Smooth muscle cell (in vitro differentiated cells): ENCODE measurements at regions not wholly inside any gene's neighbourhood (a gene's known extent, or its start where the extent isn't known, plus 50 kb on each side); places are given as distances from the start of the nearest gene placed in this dataset.

Experiments used
- DNase-seq: peaks from one replicate; lab custom pipeline; 2025; ENCODE audit not compliant: unreplicated experiment; lab: John Stamatoyannopoulos, UW
- H2AFZ ChIP-seq: fragments of 200-600 bp; sonication (generic); 2 replicates; pipeline ENCODE4 v1.6.0; 2016; ENCODE audit warnings: antibody characterized with exemption, low read depth, mild to moderate bottlenecking
- H3F3A ChIP-seq: fragments of 200-600 bp; sonication (generic); 2 replicates; pipeline ENCODE4 v1.6.0; 2017; ENCODE audit warnings: antibody characterized with exemption, low read depth
- H3K27ac ChIP-seq: fragments of 200-600 bp; sonication (generic); 2 replicates; pipeline ENCODE4 v1.5.1; 2016; ENCODE audit warnings: low read depth, mild to moderate bottlenecking
- H3K27me3 ChIP-seq: fragments of 200-600 bp; sonication (generic); 2 replicates; pipeline ENCODE4 v1.6.1; 2016; ENCODE audit warnings: low read depth, mild to moderate bottlenecking
- H3K36me3 ChIP-seq: fragments of 200-600 bp; sonication (generic); 2 replicates; pipeline ENCODE4 v1.5.1; 2016; ENCODE audit warnings: low read depth
- H3K4me1 ChIP-seq: fragments of 200-600 bp; sonication (generic); 2 replicates; pipeline ENCODE4 v1.5.1; 2016; ENCODE audit warnings: low read depth
- H3K4me2 ChIP-seq: fragments of 200-600 bp; sonication (generic); 2 replicates; pipeline ENCODE4 v1.6.0; 2016; ENCODE audit warnings: mild to moderate bottlenecking
- H3K4me3 ChIP-seq: fragments of 200-600 bp; sonication (generic); 2 replicates; pipeline ENCODE4 v1.5.1; 2016; ENCODE audit warnings: mild to moderate bottlenecking
- H3K79me2 ChIP-seq: fragments of 200-600 bp; sonication (generic); 2 replicates; pipeline ENCODE4 v1.6.0; 2016; ENCODE audit warnings: low read depth, mild to moderate bottlenecking
- H3K9ac ChIP-seq: fragments of 200-600 bp; sonication (generic); 2 replicates; pipeline ENCODE4 v1.6.0; 2016; ENCODE audit warnings: low read depth
- H3K9me3 ChIP-seq: fragments of 200-600 bp; sonication (generic); replicated peaks from 2 replicates; pipeline ENCODE4 v1.5.1; 2016; ENCODE audit warnings: low read depth
- H4K20me1 ChIP-seq: fragments of 200-600 bp; sonication (generic); 2 replicates; pipeline ENCODE4 v1.6.0; 2016; ENCODE audit warnings: low read depth
- CTCF ChIP-seq: fragments of 200-600 bp; sonication (generic); IDR thresholded peaks from 2 replicates; pipeline ENCODE4 v1.5.1; 2017; ENCODE audit warnings: borderline replicate concordance, mild to moderate bottlenecking, antibody characterized with exemption; ENCODE audit not compliant: insufficient read depth, poor library complexity, severe bottlenecking
- WGBS: methylation state at CpG from one replicate; pipeline ENCODE4 v1.1.7; 2016; ENCODE audit warnings: low lambda C conversion rate; 5-methylcytosine and 5-hydroxymethylcytosine counted together

GRCh38 chr6:155830531-155830930 is 374.9 kb upstream of the NOX3 start:
- no peak for DNase-seq
- TF ChIP-seq CTCF = no peak
- H3K27me3 ChIP-seq = no peaks in the 10 kb centered on the region
- H3K4me3 ChIP-seq = no peak overlapping the region
- no peaks in the 10 kb centered on the region for H3F3A ChIP-seq
- H4K20me1 ChIP-seq = no peaks in the 10 kb centered on the region
- 94% methylated on average over 5 of the region's 5 CpGs for WGBS
- H2AFZ ChIP-seq = no peak overlapping the region
- H3K4me2 ChIP-seq = no peak overlapping the region
- no peaks in the 10 kb centered on the region for H3K79me2 ChIP-seq
- no peaks in the 10 kb centered on the region for H3K9me3 ChIP-seq
- no peak overlapping the region for H3K9ac ChIP-seq
- H3K4me1 ChIP-seq = no peaks in the 10 kb centered on the region
- H3K36me3 ChIP-seq = no peaks in the 10 kb centered on the region
- H3K27ac ChIP-seq = no peak overlapping the region

GRCh38 chr6:155829646-155830045 is 374.0 kb upstream of the NOX3 start:
- 86% methylated on average over 2 of the region's 2 CpGs for WGBS
- no peak for TF ChIP-seq CTCF
- no peak overlapping the region for H2AFZ ChIP-seq
- no peaks in the 10 kb centered on the region for H3K27me3 ChIP-seq
- H3K36me3 ChIP-seq = no peaks in the 10 kb centered on the region
- no peak overlapping the region for H3K27ac ChIP-seq
- no peak overlapping the region for H3K4me2 ChIP-seq
- no peaks in the 10 kb centered on the region for H3K9me3 ChIP-seq
- no peaks in the 10 kb centered on the region for H3F3A ChIP-seq
- H4K20me1 ChIP-seq = no peaks in the 10 kb centered on the region
- no peaks in the 10 kb centered on the region for H3K79me2 ChIP-seq
- DNase-seq = no peak
- H3K4me3 ChIP-seq = no peak overlapping the region
- H3K4me1 ChIP-seq = no peaks in the 10 kb centered on the region
- H3K9ac ChIP-seq = no peak overlapping the region

GRCh38 chr6:155828989-155829388 is 373.4 kb upstream of the NOX3 start:
- DNase-seq = no peak
- Histone ChIP-seq H3K27me3 (no peaks in the 10 kb centered on the region), H3K9me3 (no peaks in the 10 kb centered on the region), H3K27ac (no peak overlapping the region), H3K4me2 (no peak overlapping the region), H3K9ac (no peak overlapping the region), H3K36me3 (no peaks in the 10 kb centered on the region), H3K4me3 (no peak overlapping the region), H2AFZ (no peak overlapping the region), H3F3A (no peaks in the 10 kb centered on the region), H3K79me2 (no peaks in the 10 kb centered on the region), H4K20me1 (no peaks in the 10 kb centered on the region), H3K4me1 (no peaks in the 10 kb centered on the region)
- WGBS = 81% methylated on average over 3 of the region's 3 CpGs
- no peak for TF ChIP-seq CTCF

GRCh38 chr6:155818698-155819097 is 363.1 kb upstream of the NOX3 start:
- Histone ChIP-seq H3F3A (no peaks in the 10 kb centered on the region), H3K9ac (no peak overlapping the region), H4K20me1 (no peaks in the 10 kb centered on the region), H3K4me1 (no peaks in the 10 kb centered on the region), H3K9me3 (no peaks in the 10 kb centered on the region), H2AFZ (no peak overlapping the region), H3K27me3 (peaks cover 2% of the 10 kb centered on the region), H3K79me2 (no peaks in the 10 kb centered on the region), H3K27ac (no peak overlapping the region), H3K4me2 (no peak overlapping the region), H3K4me3 (no peak overlapping the region), H3K36me3 (no peaks in the 10 kb centered on the region)
- no peak for DNase-seq
- TF ChIP-seq CTCF = no peak
- WGBS = 81% methylated on average over 7 of the region's 7 CpGs
